Spleen (tissue), 7 donors: ENCODE measurements at regions not wholly inside any gene's neighbourhood (a gene's known extent, or its start where the extent isn't known, plus 50 kb on each side); places are given as distances from the start of the nearest gene placed in this dataset.

ENCODE experiments used
- CTCF ChIP-seq, 11 experiments: fragments of 200-600 bp in 7 of 11; fragments of 450-650 bp in 4 of 11; sonication (generic) in 4 of 11; IDR thresholded peaks in 8 of 11; conservative IDR thresholded peaks in 3 of 11; 1 replicate in 7 of 11; 2 replicates in 4 of 11; pipeline versions ENCODE4 v1.4.0 to v1.8.0; 2016 to 2021; ENCODE audit warnings: antibody characterized with exemption in 11 of 11, inconsistent platforms in 4 of 11, mild to moderate bottlenecking in 1 of 11
- POLR2A ChIP-seq, 3 donors: fragments of 450-650 bp; IDR thresholded peaks; one replicate each; pipeline ENCODE4 v1.5.1; 2017; ENCODE audit warnings: antibody characterized with exemption in 3 of 3, mild to moderate bottlenecking in 1 of 3
- POLR2AphosphoS5 ChIP-seq, 3 donors: sonication (generic); formaldehyde crosslinking; IDR thresholded peaks; one replicate each; pipeline ENCODE4 v1.5.1; 2017; ENCODE audit warnings: antibody characterized with exemption in 3 of 3
- donor health status: DM: no; HTN: no; CAD: no; lungs with moderate emphysema.
- donor health status: DM: no; HTN: no; CAD: no.
- donor health status: DM: no; HTN: no; CAD: no.

- TF ChIP-seq POLR2AphosphoS5 (IDR thresholded peaks at IDR 0.05) (no peak), CTCF (IDR thresholded peaks at IDR 0.05 in 8 of 11, conservative IDR thresholded peaks at IDR 0.05 in 3 of 11) (no peak), POLR2A (IDR thresholded peaks at IDR 0.05) (no peak)
Measured at GRCh38 chr12:20187456-20187855, 180.9 kb upstream of the PDE3A start.
